Right lobe of liver (tissue), 6 donors: ENCODE measurements at regions not wholly inside any gene's neighbourhood (a gene's known extent, or its start where the extent isn't known, plus 50 kb on each side); places are given as distances from the start of the nearest gene placed in this dataset.

Experiments
- ATAC-seq, 4 donors: fragments of 200-7000 bp; cut with Tn5 transposase; one replicate each; pipeline ENCODE4 v1.9.1; 2020; ENCODE audit warnings: mild to moderate bottlenecking in 4 of 4, moderate library complexity in 4 of 4
- DNase-seq, 3 donors: peaks; one replicate each; pipeline ENCODE4 v3.0.0-alpha.2; 2020
- H3K27ac ChIP-seq, 3 donors: fragments of 200-600 bp; one replicate each; pipeline ENCODE4 v1.8.0; 2022
- H3K27me3 ChIP-seq, 2 donors: fragments of 200-600 bp; one replicate each; pipeline ENCODE4 v1.8.0; 2022
- H3K36me3 ChIP-seq, 4 donors: fragments of 200-600 bp; sonication (generic) in 1 of 4; one replicate each; pipeline versions ENCODE4 v1.5.1 to v1.8.0; 2017 to 2022; ENCODE audit warnings: control low read depth in 1 of 4
- H3K4me1 ChIP-seq, 4 donors: fragments of 200-600 bp; sonication (generic) in 1 of 4; one replicate each; pipeline versions ENCODE4 v1.5.1 to v1.8.0; 2017 to 2022; ENCODE audit warnings: control low read depth in 1 of 4
- H3K4me3 ChIP-seq, 3 donors: fragments of 200-600 bp; one replicate each; pipeline ENCODE4 v1.8.0; 2022
- H3K9me3 ChIP-seq, 4 donors: fragments of 200-600 bp; sonication (generic) in 1 of 4; one replicate each; pipeline versions ENCODE4 v1.5.1 to v1.8.0; 2017 to 2022; ENCODE audit warnings: control low read depth in 1 of 4
- POLR2A ChIP-seq: fragments of 450-650 bp; IDR thresholded peaks from one replicate; pipeline ENCODE4 v1.6.1; 2017; ENCODE audit warnings: antibody characterized with exemption, mild to moderate bottlenecking
- WGBS: methylation state at CpG from one replicate; pipeline ENCODE4 v1.1.6; 2018; ENCODE audit warnings: low coverage, low lambda C conversion rate; ENCODE audit not compliant: insufficient coverage; ENCODE audit errors: missing lambda C conversion rate; 5-methylcytosine and 5-hydroxymethylcytosine counted together
- intact Hi-C, 2 donors: fragments of 100-400 bp; cut with DNase I; formaldehyde crosslinking; loops; one replicate each; pipeline versions ENCODE4 v1.11.2 to v1.14.1; 2022
- TF ChIP-seq, protein P1 (sequence below), 4 donors: fragments of 200-600 bp in 3 of 4; fragments of 450-650 bp in 1 of 4; IDR thresholded peaks; one replicate each; pipeline versions ENCODE4 v1.5.1 to v1.8.0; 2016 to 2022; ENCODE audit warnings: antibody characterized with exemption in 4 of 4, mild to moderate bottlenecking in 2 of 4
- donor health status: DM: no; HTN: yes; CAD: no.
- donor health status: DM: no; HTN: no; CAD: no.
- donor health status: DM: no; HTN: no; CAD: no.
- donor health status: DM: no; HTN: yes; CAD: no.
- donor health status: DM: no; HTN: yes; CAD: no.

DNA sequence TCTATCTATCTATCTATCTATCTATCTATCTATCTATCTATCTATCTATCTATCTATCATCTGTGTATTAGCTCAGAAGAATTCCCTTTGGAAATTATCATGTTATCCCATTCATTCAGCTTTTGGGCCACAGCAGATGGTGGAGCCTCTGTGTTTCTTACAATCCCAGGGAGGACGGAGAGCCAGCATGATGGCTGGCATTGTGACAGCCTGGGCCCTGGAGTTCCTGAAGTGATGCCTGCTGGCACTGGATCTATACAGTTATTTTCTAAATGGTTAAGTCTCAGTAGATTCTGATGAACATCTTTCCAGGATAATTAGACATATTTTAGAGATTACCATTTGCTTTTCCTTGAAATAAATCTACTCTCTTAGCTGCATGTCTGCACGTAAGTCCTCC is 385.4 kb upstream of the NXPH2 start:
- H3K27me3 ChIP-seq: no peaks in the 10 kb centered on the region
- no peak for TF ChIP-seq POLR2A
- TF ChIP-seq, protein P1, sequence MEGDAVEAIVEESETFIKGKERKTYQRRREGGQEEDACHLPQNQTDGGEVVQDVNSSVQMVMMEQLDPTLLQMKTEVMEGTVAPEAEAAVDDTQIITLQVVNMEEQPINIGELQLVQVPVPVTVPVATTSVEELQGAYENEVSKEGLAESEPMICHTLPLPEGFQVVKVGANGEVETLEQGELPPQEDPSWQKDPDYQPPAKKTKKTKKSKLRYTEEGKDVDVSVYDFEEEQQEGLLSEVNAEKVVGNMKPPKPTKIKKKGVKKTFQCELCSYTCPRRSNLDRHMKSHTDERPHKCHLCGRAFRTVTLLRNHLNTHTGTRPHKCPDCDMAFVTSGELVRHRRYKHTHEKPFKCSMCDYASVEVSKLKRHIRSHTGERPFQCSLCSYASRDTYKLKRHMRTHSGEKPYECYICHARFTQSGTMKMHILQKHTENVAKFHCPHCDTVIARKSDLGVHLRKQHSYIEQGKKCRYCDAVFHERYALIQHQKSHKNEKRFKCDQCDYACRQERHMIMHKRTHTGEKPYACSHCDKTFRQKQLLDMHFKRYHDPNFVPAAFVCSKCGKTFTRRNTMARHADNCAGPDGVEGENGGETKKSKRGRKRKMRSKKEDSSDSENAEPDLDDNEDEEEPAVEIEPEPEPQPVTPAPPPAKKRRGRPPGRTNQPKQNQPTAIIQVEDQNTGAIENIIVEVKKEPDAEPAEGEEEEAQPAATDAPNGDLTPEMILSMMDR (IDR thresholded peaks at IDR 0.05): no peak
- 62% methylated on average over 2 of the region's 2 CpGs for WGBS
- no peak for DNase-seq
- no peaks in the 10 kb centered on the region for H3K36me3 ChIP-seq
- H3K4me3 ChIP-seq: no peak overlapping the region
- ATAC-seq: no peak
- H3K9me3 ChIP-seq: no peaks in the 10 kb centered on the region
- no peaks in the 10 kb centered on the region for H3K4me1 ChIP-seq
- intact Hi-C loops: no loop called here
- no peak overlapping the region for H3K27ac ChIP-seq

DNA sequence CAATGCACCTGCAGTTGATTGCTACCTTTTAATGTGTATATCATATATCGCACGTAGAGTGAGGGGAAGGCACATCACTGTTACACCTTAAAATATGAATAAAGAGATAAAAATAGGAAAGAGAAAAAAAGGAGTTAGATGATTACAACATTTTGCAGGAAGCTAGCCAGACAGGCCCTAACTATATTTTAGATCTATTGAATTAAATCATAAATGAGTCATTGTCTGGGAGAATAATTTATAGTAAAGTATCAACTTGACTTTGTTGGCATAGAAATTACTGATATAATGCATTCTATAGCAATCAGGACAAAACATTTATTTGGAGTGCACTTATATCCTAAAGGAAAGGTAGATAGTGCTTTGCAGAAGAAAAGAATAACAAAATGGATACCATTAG is 384.9 kb upstream of the NXPH2 start:
- TF ChIP-seq POLR2A: no peak
- TF ChIP-seq, protein P1 (IDR thresholded peaks at IDR 0.05): no peak

DNA sequence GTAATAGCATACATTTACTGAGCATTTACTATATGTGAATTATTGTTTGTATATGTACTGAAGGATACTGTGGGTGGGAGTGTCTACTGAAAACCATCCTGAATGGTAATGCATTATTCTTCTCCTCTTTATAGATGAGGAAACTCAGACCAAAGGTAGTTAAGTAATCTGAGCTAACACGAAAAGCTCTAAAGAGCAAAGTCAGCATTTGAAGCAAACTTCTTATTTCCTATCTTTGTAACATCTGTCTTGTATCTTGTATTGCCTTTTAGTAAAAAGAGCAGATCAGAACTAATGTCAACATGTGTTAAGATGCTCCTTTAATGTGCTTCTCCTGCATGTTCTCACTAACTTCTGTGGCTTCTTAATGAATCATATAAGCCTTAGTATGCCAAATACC is 382.8 kb upstream of the NXPH2 start:
- Histone ChIP-seq H3K27ac (no peak overlapping the region), H3K36me3 (no peaks in the 10 kb centered on the region), H3K4me1 (no peaks in the 10 kb centered on the region), H3K9me3 (no peaks in the 10 kb centered on the region), H3K4me3 (no peak overlapping the region), H3K27me3 (no peaks in the 10 kb centered on the region)
- intact Hi-C loops: no loop called here
- TF ChIP-seq, protein P1 (IDR thresholded peaks at IDR 0.05): no peak
- no peak for TF ChIP-seq POLR2A
- 50% methylated on average over 1 of the region's 1 CpG for WGBS
- DNase-seq: no peak
- ATAC-seq: no peak

More for the DNA sequence above, 384.9 kb upstream of the NXPH2 start:
- WGBS: 86% methylated on average over 2 of the region's 2 CpGs
- ATAC-seq (no peak), DNase-seq (no peak)
- Histone ChIP-seq H3K36me3 (no peaks in the 10 kb centered on the region), H3K4me1 (no peaks in the 10 kb centered on the region), H3K4me3 (no peak overlapping the region), H3K27me3 (no peaks in the 10 kb centered on the region), H3K9me3 (no peaks in the 10 kb centered on the region), H3K27ac (no peak overlapping the region)
- intact Hi-C loops: no loop called here

DNA sequence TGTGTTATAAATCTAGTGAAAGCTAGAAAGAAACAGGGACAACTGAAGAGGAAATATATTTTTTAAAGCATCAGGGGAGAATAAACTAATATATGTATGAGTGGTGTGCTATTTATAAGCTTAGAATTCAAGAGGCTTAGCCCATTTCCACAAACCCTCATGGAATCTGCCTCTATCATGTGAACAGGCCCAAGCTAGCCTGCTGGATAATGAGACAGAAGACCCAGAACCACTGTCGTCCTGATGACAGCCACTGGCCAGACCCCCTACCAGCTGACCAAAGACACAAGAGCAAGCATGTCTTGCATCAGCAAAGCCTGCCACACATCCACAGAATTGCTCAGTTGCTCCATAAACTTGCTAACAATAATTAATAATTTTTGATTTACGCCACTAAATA is 382.3 kb upstream of the NXPH2 start:
- DNase-seq (no peak), ATAC-seq (no peak)
- Histone ChIP-seq H3K27me3 (no peaks in the 10 kb centered on the region), H3K9me3 (no peaks in the 10 kb centered on the region), H3K4me3 (no peak overlapping the region), H3K36me3 (no peaks in the 10 kb centered on the region), H3K4me1 (no peaks in the 10 kb centered on the region), H3K27ac (no peak overlapping the region)
- intact Hi-C loops: no loop called here
- TF ChIP-seq, protein P1 (IDR thresholded peaks at IDR 0.05): no peak
- no peak for TF ChIP-seq POLR2A
- WGBS: 25% methylated on average over 2 of the region's 2 CpGs

DNA sequence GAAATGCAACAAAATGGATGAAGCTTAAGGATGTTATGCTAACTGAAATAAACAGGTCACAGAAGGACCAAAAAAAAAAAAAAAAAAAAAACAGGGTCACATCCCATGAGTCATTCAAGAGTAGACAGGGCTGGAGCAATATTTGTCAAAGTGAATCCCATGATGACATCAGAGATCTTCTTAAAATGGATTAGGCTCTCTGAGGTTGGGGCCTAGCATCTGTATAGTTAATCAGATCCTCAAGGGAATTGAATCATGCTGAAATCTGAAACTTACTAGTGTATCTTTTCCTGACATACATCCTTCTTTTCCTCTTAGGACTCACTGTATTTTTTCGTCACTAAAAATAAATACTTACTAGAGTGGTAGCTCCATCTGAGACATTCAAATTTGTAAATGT is 380.6 kb upstream of the NXPH2 start:
- no peak overlapping the region for H3K4me3 ChIP-seq

More for the DNA sequence above, 380.6 kb upstream of the NXPH2 start:
- 24% methylated on average over 1 of the region's 1 CpG for whole genome bisulfite sequencing
- Histone ChIP-seq H3K4me1 (no peaks in the 10 kb centered on the region), H3K9me3 (no peaks in the 10 kb centered on the region), H3K36me3 (no peaks in the 10 kb centered on the region), H3K27me3 (no peaks in the 10 kb centered on the region), H3K27ac (no peak overlapping the region)
- TF ChIP-seq POLR2A: no peak
- DNase-seq: no peak
- ATAC-seq: no peak
- intact Hi-C loops: no loop called here
